ENCODE measurements at regions not wholly inside any gene's neighbourhood (a gene's known extent, or its start where the extent isn't known, plus 50 kb on each side); places are given as distances from the start of the nearest gene placed in this dataset.

DNA sequence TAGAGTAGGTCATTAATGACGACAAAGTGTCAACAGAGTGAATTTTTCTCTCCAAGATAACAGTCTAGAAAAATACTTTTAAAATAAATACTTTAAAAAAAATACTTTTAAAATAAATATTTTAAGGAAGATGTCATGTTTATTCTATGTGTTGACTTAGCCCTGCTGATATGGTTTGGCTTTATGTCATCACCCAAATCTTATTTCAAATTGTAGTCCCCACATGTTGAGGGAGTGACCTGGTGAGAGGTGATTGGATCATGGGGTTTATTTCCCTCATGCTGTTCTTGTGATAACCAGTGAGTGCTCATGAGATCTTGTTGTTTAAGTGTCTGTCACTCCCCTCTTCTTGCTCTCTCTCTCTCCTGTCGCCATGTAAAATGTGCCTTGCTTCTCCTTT is 754.9 kb upstream of the SLIT2 start:
- H3K4me1 ChIP-seq, result no peaks in the 10 kb centered on the region
- intact Hi-C loops (cut with DNase I), result no loop called here
- no peak overlapping the region for H3K4me3 ChIP-seq
- H3K27me3 ChIP-seq, result no peaks in the 10 kb centered on the region
- H3K36me3 ChIP-seq, result no peaks in the 10 kb centered on the region
- no peak for DNase-seq
- no peak for TF ChIP-seq CTCF (IDR thresholded peaks at IDR 0.05)
- no peaks in the 10 kb centered on the region for H3K9me3 ChIP-seq
- no peak overlapping the region for H3K9ac ChIP-seq (ENCODE audit: low read depth in 2 of 2, low read length in 2 of 2)
- H3K27ac ChIP-seq, result no peak overlapping the region

DNA sequence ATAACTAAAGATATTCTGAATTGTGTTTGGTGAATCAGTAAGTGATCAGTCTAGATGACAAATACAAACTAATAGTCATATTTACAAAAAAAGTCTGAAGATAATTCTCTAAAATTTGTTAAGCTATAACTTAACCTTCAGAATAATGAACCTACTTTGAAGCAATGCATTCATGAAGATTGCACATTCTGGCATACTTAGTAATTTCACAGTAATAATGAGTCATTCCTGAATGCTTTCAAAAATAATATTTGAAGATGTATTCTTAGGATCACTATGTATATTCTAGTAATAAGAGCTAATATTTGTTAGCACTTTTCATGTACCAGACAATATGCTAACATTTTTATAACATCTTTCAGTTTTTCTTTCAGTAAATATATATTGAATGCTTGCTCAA is 756.7 kb upstream of the SLIT2 start:
- intact Hi-C loops (cut with DNase I), result no loop called here
- no peak for TF ChIP-seq CTCF (IDR thresholded peaks at IDR 0.05)
- no peak overlapping the region for H3K9ac ChIP-seq (ENCODE audit: low read depth in 2 of 2, low read length in 2 of 2)
- H3K36me3 ChIP-seq, result no peaks in the 10 kb centered on the region
- H3K9me3 ChIP-seq, result no peaks in the 10 kb centered on the region
- no peaks in the 10 kb centered on the region for H3K4me1 ChIP-seq
- H3K27me3 ChIP-seq, result no peaks in the 10 kb centered on the region
- H3K4me3 ChIP-seq, result no peak overlapping the region
- no peak for DNase-seq
- H3K27ac ChIP-seq, result no peak overlapping the region

DNA sequence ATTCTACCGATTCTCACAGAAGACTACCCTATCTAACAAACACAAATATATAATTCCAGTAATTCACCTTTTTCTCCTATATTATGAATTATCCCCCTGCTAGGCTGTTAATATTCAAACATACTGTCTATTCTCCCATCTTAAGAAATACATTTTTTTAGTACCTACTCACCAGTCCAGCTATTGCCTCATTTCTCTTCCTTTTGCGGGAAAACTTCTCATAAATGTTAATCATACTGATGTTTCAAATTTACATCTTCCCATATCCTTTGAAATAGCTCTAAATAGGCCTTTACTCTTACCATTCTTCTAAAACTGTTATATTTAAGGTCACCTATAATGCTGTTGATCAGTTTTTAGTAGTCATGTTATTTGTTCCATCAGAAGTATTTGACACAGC is 759.1 kb upstream of the SLIT2 start:
- Histone ChIP-seq H3K27ac (no peak overlapping the region), H3K27me3 (no peaks in the 10 kb centered on the region), H3K4me1 (no peaks in the 10 kb centered on the region), H3K9ac (ENCODE audit: low read depth in 2 of 2, low read length in 2 of 2) (no peak overlapping the region), H3K36me3 (no peaks in the 10 kb centered on the region), H3K4me3 (no peak overlapping the region), H3K9me3 (no peaks in the 10 kb centered on the region)
- DNase-seq, result no peak
- intact Hi-C loops (cut with DNase I), result no loop called here
- no peak for TF ChIP-seq CTCF (IDR thresholded peaks at IDR 0.05)

- H3K9ac ChIP-seq (ENCODE audit: low read depth in 2 of 2, low read length in 2 of 2), result no peak overlapping the region
- H3K27me3 ChIP-seq, result no peaks in the 10 kb centered on the region
- no peaks in the 10 kb centered on the region for H3K9me3 ChIP-seq
- H3K4me3 ChIP-seq, result no peak overlapping the region
- intact Hi-C loops (cut with DNase I), result no loop called here
- no peak overlapping the region for H3K27ac ChIP-seq
- DNase-seq, result no peak
- no peaks in the 10 kb centered on the region for H3K36me3 ChIP-seq
- TF ChIP-seq CTCF (IDR thresholded peaks at IDR 0.05), result no peak
- H3K4me1 ChIP-seq, result no peaks in the 10 kb centered on the region
Observed at GRCh38 chr4:19486400-19486799, 765.3 kb upstream of the SLIT2 start.

DNA sequence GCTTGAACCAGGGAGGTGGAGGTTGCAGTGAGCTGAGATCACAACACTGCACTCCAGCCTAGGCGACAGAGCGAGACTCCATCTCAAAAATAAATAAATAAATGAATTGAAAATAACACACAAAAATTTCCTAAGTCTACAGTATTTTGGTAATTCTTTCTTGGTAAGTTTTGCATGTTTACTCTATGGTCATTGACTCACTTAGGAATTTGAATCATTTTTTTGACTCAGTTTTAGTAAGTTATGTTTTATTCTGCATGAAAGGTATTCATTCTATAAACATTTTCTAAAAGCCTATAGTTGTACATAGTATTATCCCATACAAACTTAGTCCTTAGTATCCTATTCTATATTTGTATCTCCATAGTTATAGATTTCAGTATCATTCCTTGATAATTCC is 772.9 kb upstream of the SLIT2 start:
- Histone ChIP-seq H3K27ac (no peak overlapping the region), H3K4me3 (no peak overlapping the region), H3K4me1 (no peaks in the 10 kb centered on the region), H3K9me3 (no peaks in the 10 kb centered on the region), H3K36me3 (no peaks in the 10 kb centered on the region), H3K9ac (ENCODE audit: low read depth in 2 of 2, low read length in 2 of 2) (no peak overlapping the region), H3K27me3 (no peaks in the 10 kb centered on the region)
- no peak for TF ChIP-seq CTCF (IDR thresholded peaks at IDR 0.05)
- intact Hi-C loops (cut with DNase I), result no loop called here
- no peak for DNase-seq

DNA sequence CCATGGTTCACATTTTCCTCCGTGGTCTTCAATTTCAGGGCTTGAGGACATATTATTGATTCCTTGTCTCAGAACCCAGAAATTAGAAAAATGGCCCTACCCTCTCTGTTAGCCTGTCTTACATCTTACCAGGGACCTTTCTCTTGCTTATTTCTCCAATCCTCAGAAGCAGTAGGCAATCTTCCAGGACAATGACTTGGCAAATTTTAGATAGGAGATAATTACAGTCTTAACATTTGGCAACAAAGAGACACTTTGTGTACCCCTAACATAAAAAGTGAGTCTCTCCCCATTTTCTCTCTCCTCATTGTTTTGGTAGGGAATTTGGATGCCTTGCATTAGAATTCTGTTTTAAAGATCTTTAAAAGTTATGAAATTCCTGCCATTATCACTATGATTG is 778.1 kb upstream of the SLIT2 start:
- no peak overlapping the region for H3K9ac ChIP-seq (ENCODE audit: low read depth in 2 of 2, low read length in 2 of 2)
- intact Hi-C loops (cut with DNase I), result no loop called here
- no peak for DNase-seq
- TF ChIP-seq CTCF (IDR thresholded peaks at IDR 0.05), result no peak
- H3K27me3 ChIP-seq, result no peaks in the 10 kb centered on the region
- H3K36me3 ChIP-seq, result no peaks in the 10 kb centered on the region
- no peak overlapping the region for H3K27ac ChIP-seq
- H3K4me3 ChIP-seq, result no peak overlapping the region
- H3K9me3 ChIP-seq, result no peaks in the 10 kb centered on the region
- H3K4me1 ChIP-seq, result no peaks in the 10 kb centered on the region

Measured in colonic mucosa (tissue), 4 donors.